ENCODE measurements at regions not wholly inside any gene's neighbourhood (a gene's known extent, or its start where the extent isn't known, plus 50 kb on each side); places are given as distances from the start of the nearest gene placed in this dataset.
"Not testable (repeated sequence)": the region's sequence is repeated elsewhere in the genome, so short reads cannot be mapped to it uniquely, and the experiment has no call there.

GRCh38 chr15:28459279-28459678 lies 73.5 kb downstream of the GOLGA8G start:
- Histone ChIP-seq H3K4me3 (no peak overlapping the region), H3K27ac (no peak overlapping the region)
- no peak for TF ChIP-seq CTCF (IDR thresholded peaks at IDR 0.05)
- DNase-seq (ENCODE audit: low spot score), result no peak

- DNase-seq (ENCODE audit: low spot score), result peak; percentile 70
- H3K27ac ChIP-seq, H3K4me3 ChIP-seq: not testable (repeated sequence)
Measured at GRCh38 chr15:28457396-28457932, 75.3 kb downstream of the GOLGA8G start.

- peak; percentile 72 for DNase-seq (ENCODE audit: low spot score)
- no peak overlapping the region for H3K27ac ChIP-seq
- no peak for TF ChIP-seq CTCF (IDR thresholded peaks at IDR 0.05)
- H3K4me3 ChIP-seq, result no peak overlapping the region
Measured at GRCh38 chr15:28456476-28457395, 76.0 kb downstream of the GOLGA8G start.

- DNase-seq (ENCODE audit: low spot score), result peak; percentile 71
- not testable (repeated sequence) for H3K4me3 ChIP-seq, H3K27ac ChIP-seq
Measured at GRCh38 chr15:28455537-28456475, 77.0 kb downstream of the GOLGA8G start.

- not testable (repeated sequence) for DNase-seq (ENCODE audit: low spot score); H3K27ac ChIP-seq
- H3K4me3 ChIP-seq, result peak overlapping the region; percentile 30
Measured at GRCh38 chr15:28454751-28455220, 76.3 kb downstream of the GOLGA8F start.
